Stimulated activated CD8-positive, alpha-beta memory T cell treated with anti-CD3 and anti-CD28 coated beads, Interleukin-4, amount 100 ng/mL, for 48 hours (primary cell): ENCODE measurements at regions not wholly inside any gene's neighbourhood (a gene's known extent, or its start where the extent isn't known, plus 50 kb on each side); places are given as distances from the start of the nearest gene placed in this dataset.

Source experiments
- DNase-seq: peaks from one replicate; pipeline ENCODE4 v3.0.0-alpha.2; 2020

DNA sequence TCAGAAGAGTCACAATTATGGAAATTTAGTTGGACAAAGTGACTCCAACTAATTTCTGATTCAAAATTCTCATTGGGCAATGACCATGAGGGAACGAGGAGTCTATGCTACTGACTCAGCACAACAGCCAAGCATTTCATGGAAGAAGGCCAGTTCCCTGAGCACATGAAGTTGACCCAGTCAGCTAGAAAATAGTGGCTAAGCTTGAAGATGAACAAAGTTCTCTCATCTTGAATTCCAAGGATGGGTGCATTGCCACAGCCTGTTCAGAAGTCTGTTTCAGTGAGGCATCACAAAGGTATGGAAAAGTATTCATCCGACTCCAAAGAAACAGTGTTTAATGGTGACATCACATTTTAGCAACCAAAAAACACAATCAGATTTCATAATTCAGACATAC lies 676.9 kb downstream of the HACE1 start:
- DNase-seq = no peak

DNA sequence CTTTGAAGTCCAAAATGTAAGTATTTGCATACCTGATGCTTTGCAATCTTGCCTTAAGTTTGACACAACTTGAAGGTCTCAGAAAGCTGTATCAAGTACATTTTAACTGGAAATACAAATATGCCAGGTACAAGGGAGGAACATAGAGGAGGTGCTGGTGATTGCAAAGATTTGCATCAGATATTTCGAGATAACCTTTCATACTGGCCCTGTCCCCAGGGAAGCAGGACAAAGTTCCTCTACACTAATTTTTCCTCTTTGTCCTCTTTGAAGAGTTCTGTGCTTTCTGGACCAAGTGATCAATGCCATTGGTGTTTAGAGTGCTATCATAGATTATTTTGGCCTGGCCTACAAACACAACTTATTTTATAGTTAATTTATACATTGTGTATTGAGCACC lies 686.1 kb downstream of the HACE1 start:
- DNase-seq = no peak

DNA sequence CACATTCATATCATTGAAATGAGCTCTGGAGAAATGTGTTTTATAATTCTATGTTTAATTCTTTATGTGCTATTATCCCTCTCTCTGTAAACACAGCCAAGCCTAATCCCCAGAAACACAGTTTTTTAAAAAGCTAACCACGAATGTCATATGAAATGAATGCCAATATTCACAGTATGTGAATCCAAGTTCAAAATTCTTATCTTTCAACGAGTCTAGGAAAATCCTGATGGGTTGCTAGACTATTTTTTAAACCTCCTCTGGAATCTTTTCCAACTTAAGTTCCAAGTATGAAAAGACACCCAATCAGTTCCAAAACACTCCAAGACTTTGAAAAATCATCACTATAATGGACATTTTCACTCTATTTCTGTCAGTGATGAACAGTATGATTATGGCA lies 689.3 kb downstream of the HACE1 start:
- DNase-seq = no peak

DNA sequence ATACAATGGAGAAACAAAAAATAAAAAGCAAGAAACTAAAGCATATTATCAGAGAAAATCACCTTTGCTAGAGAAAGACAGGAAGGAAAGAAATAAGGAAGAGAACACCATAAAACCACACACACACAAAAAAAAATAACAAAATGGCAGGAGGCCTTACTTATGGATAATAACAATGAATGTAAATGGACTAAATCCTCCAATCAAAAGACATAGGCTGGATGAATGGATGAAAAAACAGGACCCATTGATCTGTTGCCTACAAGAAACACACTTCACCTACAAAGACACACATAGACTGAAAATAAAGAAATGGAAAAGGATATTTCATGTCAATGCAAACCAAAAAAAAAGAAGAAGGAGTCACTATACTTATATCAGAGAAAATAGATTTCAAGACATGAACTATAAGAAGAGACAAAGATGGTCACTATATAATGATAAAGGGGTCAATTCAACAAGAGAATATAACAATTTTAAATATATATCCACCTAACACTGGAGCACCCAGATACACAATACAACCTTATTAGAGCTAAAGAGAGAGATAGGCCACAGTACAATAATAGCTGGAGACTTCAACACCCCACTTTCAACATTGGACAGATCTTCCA lies 693.6 kb downstream of the HACE1 start:
- DNase-seq = no peak

DNA sequence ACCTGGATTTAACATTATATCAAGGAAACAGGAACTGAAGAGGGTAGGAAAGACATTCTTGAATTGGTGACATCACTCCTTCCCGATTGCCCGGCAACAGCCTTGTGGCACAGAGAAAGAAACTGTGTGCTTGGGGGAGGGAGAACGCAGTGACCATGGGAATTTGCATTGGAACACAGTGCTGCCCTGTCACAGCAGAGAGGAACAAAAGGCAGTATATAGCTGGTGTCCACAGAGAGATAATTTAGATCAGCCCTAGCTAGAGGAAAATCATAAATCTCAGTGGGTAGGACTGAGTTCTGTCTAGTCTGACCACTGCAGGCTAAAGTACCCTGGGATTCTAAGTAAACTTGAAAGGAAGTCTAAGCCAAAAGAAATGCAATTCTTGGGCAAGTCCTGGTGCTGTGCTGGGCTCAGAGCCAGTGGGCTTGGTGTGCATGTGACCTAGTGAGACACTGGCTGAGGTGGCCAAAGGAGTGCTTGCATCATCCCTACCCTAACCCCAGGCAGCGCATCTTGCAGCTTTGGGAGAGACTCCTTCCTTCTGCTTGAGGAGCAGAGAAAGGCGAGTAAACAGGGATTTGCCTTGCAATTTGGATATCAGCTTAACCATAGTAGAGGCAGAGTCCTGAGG lies 697.6 kb downstream of the HACE1 start:
- DNase-seq = no peak

DNA sequence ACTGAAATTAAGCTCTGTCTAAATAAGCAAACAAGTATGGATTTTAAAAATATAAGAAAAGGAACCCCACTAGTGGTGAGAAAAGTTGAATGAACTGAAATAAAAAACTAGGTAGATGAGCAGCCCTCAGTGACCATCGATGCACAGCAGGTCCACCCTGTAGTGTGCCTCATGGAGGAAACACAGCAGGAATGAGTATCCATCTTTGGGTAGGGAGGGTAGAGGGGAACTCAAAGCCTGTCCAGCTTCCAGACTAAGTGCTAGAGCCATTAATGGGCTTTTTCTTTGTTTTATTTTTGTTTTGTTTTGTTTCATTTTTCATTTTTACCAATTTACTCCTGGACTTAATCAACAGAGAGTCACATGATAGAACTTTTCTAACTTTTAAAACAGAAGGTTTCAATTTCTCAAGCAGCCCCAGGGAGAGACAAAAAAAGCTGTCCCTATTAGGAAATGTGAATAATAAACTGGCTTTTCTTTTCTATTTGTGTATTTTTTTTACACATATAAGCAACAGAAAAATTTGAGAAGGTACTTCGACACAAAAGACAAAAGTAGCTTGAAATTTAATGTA lies 700.6 kb downstream of the HACE1 start:
- DNase-seq = no peak

DNA sequence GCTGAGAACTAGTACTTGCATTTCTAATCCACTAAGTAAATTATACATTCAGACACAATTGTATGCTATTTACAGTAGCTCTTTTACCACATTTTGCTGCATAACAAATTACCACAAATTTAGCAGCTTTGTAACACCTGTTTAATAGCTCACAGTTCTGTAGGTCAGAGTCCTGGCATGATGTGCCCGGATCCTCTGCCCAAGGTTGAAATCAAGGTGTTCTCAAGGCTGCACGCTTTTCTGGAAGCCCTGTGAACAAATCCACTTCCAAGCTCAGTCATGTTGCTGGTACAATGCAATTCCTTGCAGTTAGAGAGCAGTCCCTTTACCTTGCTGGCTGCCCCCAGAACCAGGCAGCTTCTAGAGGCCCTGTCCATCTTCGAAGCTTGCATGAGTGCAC lies 716.0 kb downstream of the HACE1 start:
- DNase-seq = no peak

DNA sequence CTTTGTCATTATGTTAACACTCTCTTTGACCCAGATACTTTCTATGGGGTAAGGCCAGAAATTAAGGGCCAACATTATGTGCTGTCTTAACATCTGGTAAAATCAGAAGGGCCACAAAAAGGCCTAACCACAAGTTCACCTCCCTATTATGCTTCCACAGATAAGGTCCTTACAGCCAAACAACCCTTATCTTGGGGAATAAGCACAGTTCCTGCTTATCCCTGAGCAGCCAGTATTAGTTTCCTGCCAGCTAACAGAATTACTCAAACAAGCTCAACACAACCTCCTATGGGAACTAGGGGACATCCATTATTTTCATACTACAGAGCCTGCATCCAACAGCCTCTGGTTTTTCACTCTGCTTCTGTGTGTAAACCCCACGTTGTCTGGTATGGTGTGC lies 724.8 kb downstream of the HACE1 start:
- DNase-seq = no peak

DNA sequence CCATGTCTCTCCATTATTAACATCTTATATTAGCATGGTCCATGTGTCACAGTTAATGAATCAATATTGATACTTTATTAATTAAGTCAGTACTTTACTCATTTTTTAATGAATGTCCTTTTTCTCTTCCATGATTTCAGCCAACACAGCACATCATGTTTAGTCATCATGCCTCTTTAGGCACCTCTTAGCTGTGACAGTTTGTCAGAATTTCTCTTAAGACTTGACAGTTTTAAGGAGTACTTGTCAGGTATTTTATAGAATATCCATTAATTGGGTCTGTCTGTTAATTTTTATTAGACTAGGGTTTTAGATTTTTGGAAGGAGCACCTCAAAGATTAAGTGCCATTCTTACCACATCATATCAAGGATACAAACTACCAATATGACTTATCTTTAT lies 729.4 kb downstream of the HACE1 start:
- DNase-seq = no peak

DNA sequence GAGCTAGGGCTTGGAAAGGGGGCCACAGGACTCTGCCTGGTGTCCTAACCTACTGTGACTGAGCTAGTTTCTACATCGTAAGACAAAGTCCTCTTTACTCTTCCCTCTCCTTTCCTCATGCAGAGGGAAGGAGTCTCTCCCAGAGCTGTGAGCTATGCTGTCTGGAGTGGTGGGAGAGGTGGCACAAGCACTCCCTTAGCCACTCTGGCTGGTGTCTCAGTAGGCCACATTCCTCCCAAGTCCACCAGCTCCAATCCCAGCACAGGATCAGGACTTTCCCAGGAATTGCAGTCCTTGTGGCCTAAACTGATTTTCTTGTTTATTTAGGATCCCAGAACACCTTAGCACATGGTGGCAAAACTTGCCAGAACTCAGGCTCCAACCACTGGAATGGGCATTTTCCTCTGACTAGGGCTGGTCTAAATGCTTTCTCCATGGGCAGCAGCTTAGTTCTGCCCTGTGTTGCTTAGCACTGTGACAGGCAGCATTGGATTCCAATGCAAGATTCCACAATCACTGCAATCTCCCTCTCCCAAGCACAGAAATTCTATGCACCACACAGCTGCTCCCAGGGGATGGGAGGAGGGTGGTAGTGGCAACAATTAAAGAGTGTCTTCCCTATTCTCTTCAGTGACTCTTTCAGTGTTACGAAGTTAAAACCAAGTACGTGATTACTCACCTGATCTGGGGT lies 733.3 kb downstream of the HACE1 start:
- DNase-seq = no peak

DNA sequence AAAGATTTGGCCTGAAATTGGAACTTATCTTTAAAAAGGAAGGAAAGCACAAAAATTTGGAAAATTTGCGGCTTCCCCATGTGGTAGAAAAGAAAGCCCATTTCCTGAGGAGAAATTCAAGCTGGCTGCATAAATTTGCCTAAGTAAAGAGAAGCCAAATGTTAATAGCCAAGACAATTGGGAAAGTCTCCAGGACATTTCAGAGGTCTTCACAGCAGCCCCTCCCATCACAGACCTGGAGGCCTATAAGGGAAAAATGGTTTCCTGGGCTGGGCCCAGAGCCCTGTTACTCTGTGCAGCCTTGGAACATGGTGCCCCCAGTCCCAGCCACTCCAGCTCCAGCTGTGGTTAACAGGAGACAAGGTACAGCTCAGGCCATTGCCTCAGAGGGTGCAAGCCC lies 736.5 kb downstream of the HACE1 start:
- no peak for DNase-seq

DNA sequence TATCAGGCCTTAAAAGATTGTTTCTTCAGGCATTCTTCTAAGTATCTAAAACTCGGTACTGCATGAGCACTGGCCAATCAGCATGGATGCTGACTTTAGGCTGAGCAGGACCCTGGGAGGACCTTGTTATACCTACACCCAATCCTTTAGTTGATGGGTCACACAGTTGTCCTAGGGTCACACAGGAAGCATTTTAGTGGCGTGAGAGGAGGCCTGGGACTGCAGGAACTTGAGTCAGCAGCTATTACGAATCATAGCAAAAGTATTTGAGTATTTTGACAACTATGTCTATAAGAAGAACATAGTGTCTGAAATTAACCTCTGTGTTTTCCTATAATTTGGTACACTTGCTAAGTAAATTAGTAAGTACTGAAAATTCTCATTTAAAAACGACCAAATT lies 741.4 kb downstream of the HACE1 start:
- DNase-seq = no peak

DNA sequence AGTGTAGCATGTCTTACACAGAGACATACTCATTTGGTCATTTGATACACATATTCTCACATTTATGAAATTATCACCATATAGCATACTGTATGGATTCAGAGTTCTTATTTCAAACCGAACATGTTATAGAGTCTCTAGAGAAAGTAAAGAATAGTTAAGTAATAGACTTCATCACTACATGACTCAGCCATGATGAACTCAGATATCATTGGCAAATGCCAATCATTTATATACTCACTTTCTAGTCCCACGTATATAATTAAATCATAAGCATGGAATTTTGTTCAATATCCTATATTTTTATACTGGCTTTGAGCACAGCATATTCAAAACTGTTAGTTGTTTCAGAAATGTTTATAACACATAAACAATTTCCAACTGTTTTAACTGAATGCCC lies 749.9 kb downstream of the HACE1 start:
- DNase-seq = no peak

DNA sequence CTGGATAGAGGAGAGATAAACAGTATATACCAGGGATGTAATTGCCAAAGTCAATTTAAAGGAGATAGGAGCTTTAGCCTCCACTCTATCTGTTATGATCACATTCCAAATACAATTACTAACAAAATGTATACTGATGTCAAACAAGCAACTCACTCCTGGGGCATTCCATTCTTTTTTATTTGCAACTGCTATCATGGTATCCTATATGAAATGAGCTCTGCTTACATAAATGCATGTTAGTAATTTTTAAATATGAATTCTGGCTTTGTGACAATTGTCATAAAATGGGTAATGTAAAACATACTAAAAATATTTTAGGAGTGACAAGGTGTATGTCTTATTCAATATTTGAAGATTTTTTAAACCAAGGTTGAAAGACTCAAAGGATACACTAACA lies 751.1 kb downstream of the HACE1 start:
- no peak for DNase-seq

DNA sequence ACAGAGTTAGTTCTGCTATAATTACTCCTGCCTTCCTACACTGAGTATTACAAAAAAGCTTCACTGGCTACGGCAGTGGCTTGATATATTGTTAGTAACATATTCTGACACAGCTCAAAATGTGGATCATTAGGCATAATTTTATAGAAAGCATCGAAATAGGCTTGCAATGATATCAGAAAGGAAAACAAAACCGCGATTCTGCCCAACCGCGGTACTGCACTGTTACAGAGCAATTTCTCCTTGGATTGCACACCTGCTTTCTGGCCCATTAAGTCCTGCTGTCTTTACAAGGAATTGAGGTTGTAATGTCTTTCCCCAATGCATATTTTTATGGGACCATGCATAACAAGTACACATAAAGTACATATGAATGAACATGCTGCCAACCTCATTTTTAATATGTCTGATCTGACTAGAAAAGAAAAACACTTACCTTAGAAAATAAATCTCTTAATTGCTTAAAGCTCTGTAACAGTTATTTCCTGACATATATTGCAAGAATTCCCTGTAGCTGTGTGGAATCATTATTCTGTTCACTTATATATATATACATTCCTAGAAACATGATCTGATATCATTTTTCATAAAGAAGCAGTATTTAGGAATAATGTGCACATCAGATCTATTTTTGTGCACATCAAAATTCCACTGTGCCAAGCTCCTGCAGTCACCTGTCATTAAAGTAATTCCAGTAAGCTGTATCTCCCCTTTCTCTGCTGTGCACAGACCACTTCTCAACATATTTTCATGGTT lies 763.9 kb downstream of the HACE1 start:
- DNase-seq = no peak

DNA sequence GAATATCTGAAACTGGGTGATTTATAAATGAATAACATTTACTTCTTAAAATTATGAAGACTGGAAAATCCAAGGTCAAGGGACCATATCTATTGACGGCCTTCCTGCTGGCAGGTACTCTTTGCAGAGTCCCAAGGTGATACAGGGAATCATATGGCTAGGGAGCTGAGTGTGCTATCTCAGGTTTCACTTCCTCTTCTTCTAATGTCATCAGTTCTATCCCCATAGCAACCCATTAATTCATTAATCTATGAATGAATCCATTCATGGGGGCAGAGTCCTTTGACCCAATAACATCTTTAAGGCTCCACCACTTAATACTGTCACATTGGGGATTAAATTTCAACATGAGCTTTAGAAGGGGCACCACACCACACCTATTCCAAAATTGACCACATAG lies 772.0 kb downstream of the HACE1 start:
- DNase-seq = no peak

DNA sequence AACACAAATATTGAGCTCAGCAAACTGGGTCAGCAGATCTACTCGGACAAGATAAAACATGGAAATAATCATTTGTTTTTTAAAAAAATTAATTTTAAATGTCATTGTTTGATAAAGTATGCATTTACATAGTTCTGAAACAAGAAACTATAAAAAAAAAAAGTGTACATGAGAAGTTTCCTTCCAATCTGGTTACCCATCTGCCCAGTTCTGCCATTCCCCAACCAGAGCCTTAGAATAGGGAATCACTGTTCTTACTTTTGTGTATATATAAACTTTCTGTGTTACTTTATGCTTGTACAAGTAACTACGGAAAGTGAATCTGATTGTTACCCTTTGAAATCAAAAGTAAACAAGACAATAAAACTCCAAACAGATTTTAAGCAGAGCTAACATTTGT lies 791.4 kb downstream of the HACE1 start:
- DNase-seq = no peak

DNA sequence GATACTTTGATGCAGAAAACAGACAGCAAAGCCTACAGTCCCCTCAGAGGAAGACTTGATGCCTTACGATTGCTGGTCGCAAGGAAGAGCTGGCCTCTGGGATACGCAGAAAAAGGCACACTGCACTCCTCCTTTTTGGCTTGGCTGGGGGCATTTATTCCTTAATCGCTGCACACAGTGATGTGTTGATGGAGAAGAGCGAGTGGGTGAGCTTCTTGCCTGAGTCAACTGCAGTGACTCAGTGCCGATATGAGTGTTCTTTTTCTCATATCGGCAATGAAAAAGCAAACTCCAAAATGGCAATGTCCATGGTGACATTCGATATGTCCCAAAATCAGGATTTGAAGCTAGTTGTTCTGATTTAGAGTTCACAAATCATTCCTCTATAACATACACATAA lies 794.8 kb downstream of the HACE1 start:
- DNase-seq = no peak

DNA sequence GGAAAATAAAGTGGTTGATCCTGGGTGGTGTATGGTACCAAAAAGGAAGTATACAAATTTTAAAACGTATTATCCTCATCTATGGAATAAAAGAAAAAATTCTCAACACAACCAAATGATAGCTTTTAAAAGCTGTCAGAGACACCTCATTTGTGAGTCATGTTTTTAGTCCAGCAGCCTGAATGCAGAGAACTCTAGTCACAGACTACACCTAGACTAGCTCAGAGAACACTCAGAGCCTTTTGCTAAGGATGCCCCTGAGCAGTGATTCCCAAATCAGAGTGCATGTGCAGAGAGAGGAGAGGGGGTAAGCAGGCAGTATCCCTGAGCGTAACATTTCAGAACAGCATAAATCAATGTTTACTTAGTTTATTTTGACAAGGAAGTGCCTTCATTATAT lies 809.3 kb downstream of the HACE1 start:
- no peak for DNase-seq

DNA sequence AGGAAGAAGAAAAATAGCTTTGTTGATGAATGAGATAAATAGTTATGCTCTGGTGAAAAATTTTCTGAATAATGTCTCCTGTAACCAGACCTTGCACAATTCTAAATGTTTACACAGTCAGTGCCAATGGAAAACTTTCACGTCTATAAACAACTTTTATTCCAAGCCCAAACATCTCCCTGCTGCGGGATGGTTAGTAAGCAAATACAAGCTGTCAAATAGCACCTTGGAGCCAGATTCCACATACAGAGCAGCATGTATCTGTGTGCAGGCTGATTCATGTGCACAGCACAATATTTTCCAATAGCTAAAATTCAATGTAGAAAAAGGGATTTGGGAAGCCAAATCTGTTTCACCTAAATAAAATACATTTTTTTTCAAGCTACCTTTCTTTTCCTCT lies 813.3 kb downstream of the HACE1 start:
- no peak for DNase-seq

DNA sequence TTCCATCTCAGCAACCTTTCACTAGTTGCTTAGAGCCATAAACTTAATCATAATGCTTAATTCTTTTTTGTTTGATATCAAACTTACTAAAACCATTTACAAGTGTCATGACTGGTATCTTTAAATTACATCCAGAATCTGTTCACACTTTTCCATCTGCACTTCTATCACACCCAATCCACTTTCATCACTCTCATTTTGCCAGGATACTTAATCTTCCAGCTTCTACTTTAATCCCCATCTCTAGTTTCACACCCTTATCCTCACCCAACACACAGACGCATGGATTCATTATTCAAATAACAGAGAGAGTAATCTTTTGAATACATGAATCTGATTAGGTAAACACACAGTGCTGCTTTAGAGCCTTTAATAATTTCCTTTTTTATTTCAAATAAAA lies 828.4 kb downstream of the HACE1 start:
- no peak for DNase-seq

DNA sequence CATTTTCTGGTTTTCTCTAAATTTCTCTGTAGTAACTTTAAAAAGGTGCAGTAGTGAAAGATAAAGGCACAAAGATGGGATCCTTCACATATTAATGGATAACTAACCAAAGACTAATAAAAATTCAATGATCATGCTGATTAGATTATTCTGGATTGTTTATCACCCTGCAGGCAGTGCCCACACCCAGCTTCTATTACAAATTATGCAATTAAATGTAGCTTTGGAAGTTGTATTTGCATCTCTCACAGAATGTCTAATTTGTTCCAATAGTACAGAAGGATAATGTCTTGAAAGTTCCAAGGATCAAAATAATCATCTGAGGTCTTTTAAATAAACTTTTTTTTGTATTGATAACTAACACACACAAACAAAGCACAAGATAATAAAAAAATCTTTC lies 837.6 kb downstream of the HACE1 start:
- DNase-seq = no peak

DNA sequence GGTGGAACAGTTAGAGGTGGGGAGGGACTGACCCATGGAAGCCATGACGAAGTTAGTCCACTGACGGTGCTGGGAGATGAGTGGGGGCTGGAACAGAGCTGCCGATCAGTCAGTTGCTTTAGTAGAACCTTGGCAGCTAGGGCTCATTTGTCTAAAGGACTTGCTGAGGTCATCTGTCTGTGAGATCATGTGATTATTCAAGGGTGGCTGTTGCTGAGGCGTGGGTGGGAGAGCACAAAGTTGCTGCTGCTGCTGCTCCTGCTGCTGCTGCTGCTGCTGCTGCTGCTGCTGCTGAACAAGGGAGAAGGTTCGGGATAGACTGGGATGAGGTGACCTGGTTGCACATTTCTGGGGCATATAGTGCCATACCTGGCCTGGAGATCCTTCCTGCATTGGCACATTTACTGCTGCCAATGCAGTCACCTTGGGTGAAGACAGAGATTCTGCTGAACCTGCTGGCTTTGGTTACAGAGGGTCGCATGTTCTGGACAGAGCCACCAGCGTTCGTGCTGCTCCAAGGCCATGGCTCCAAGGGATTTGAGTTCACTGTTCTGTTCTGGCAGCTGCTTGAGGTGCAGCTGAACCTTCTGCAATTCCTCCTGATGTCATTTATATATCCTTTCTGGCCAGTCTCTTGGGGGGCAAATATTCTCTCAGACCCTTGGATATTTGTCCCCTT lies 840.5 kb downstream of the HACE1 start:
- no peak for DNase-seq
